ENCODE measurements at regions not wholly inside any gene's neighbourhood (a gene's known extent, or its start where the extent isn't known, plus 50 kb on each side); places are given as distances from the start of the nearest gene placed in this dataset.

GRCh38 chr3:139127101-139127500 lies 82.4 kb upstream of the PRR23C start:
- TF ChIP-seq, protein P1, sequence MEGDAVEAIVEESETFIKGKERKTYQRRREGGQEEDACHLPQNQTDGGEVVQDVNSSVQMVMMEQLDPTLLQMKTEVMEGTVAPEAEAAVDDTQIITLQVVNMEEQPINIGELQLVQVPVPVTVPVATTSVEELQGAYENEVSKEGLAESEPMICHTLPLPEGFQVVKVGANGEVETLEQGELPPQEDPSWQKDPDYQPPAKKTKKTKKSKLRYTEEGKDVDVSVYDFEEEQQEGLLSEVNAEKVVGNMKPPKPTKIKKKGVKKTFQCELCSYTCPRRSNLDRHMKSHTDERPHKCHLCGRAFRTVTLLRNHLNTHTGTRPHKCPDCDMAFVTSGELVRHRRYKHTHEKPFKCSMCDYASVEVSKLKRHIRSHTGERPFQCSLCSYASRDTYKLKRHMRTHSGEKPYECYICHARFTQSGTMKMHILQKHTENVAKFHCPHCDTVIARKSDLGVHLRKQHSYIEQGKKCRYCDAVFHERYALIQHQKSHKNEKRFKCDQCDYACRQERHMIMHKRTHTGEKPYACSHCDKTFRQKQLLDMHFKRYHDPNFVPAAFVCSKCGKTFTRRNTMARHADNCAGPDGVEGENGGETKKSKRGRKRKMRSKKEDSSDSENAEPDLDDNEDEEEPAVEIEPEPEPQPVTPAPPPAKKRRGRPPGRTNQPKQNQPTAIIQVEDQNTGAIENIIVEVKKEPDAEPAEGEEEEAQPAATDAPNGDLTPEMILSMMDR (IDR thresholded peaks at IDR 0.05 in 2 of 3, conservative IDR thresholded peaks at IDR 0.05 in 1 of 3; ENCODE audit: control insufficient read depth in 2 of 3, extremely low read depth in 1 of 3, insufficient read depth in 1 of 3, low read depth in 3 of 3, low read length in 3 of 3) = no peak
- TF ChIP-seq RFX5 (IDR thresholded peaks at IDR 0.05; ENCODE audit: low read depth, low read length) = no peak
- TF ChIP-seq POLR2AphosphoS5 (IDR thresholded peaks at IDR 0.05; ENCODE audit: low read length) = no peak
- TF ChIP-seq, protein P2, sequence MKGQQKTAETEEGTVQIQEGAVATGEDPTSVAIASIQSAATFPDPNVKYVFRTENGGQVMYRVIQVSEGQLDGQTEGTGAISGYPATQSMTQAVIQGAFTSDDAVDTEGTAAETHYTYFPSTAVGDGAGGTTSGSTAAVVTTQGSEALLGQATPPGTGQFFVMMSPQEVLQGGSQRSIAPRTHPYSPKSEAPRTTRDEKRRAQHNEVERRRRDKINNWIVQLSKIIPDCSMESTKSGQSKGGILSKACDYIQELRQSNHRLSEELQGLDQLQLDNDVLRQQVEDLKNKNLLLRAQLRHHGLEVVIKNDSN (IDR thresholded peaks at IDR 0.05; ENCODE audit: borderline replicate concordance, extremely low read length, insufficient read depth, low read depth, low read length) = no peak
- no peak for TF ChIP-seq SRF (IDR thresholded peaks at IDR 0.05; ENCODE audit: low read depth in 2 of 2, low read length in 2 of 2)
- TF ChIP-seq POLR2A (IDR thresholded peaks at IDR 0.05; ENCODE audit: low read depth, low read length) = no peak
- TF ChIP-seq TAF1 (IDR thresholded peaks at IDR 0.05; ENCODE audit: borderline replicate concordance, low read depth, low read length) = no peak
- TF ChIP-seq, protein P3, sequence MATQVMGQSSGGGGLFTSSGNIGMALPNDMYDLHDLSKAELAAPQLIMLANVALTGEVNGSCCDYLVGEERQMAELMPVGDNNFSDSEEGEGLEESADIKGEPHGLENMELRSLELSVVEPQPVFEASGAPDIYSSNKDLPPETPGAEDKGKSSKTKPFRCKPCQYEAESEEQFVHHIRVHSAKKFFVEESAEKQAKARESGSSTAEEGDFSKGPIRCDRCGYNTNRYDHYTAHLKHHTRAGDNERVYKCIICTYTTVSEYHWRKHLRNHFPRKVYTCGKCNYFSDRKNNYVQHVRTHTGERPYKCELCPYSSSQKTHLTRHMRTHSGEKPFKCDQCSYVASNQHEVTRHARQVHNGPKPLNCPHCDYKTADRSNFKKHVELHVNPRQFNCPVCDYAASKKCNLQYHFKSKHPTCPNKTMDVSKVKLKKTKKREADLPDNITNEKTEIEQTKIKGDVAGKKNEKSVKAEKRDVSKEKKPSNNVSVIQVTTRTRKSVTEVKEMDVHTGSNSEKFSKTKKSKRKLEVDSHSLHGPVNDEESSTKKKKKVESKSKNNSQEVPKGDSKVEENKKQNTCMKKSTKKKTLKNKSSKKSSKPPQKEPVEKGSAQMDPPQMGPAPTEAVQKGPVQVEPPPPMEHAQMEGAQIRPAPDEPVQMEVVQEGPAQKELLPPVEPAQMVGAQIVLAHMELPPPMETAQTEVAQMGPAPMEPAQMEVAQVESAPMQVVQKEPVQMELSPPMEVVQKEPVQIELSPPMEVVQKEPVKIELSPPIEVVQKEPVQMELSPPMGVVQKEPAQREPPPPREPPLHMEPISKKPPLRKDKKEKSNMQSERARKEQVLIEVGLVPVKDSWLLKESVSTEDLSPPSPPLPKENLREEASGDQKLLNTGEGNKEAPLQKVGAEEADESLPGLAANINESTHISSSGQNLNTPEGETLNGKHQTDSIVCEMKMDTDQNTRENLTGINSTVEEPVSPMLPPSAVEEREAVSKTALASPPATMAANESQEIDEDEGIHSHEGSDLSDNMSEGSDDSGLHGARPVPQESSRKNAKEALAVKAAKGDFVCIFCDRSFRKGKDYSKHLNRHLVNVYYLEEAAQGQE (IDR thresholded peaks at IDR 0.05; ENCODE audit: low read depth, low read length) = no peak
- TF ChIP-seq ZNF217 (IDR thresholded peaks at IDR 0.05) = no peak
- no peak for TF ChIP-seq MYB (IDR thresholded peaks at IDR 0.05; ENCODE audit: borderline replicate concordance, low read depth, low read length)

Measured in GM12878 (cell line).